ENCODE measurements at regions not wholly inside any gene's neighbourhood (a gene's known extent, or its start where the extent isn't known, plus 50 kb on each side); places are given as distances from the start of the nearest gene placed in this dataset.

DNA sequence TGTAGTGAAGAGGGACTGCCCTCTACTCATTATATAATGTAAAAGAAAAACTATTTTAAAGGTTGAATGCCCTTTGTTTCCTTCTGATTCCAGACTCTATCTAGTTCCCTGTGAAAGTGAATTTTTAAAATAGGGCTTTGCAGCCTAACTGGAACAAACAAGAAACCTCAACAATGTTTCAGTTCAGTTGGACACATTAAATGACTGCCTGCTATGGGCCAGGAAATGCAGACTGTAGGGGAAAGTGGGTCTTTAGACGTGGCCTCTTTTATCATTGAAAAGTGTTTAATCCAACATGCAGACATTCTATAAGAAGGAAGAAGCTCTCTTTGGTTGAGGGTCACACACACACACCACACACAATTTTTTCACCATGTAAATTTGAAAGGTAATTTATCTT, 289.1 kb downstream of the ICE1 start:
- DNase-seq, result no peak

DNA sequence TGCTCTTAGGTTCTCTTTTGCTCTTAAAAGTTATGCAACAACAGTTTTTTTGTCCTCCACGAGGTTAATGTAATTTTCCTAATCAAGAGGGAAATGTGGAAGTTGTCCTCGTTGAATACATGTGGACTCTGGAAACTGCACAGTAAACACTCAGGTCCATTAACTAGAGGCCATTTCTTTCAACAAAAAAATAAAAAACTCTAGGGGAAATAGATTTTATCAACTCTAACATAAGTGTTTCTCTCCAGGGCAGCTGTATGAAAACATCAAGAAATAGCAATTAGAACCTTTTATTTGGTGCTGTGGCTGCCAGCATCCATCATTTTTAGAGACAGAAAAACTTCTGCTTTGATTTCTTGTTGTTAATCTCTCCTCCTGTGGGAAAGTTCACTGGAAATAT, 288.6 kb downstream of the ICE1 start:
- no peak for DNase-seq

DNA sequence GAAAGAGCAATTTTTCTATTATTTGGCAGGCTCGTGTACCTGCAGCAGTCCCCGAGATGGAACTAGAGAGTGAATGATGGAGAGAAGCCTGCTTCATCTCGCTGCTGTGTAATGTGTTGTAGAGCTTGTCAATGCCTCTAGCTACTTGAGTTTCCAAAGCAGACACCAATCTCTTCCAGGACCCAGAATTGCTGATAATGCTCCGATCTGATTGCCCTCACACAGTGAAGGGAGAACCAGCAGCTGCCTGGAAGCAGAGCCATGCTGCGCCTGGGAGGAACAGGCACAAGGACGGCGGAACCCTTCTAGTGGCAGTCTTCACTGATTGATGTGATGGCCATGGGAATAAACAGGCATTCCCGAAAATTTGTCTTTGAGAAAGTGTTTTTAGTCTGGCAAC, 288.0 kb downstream of the ICE1 start:
- no peak for DNase-seq

DNA sequence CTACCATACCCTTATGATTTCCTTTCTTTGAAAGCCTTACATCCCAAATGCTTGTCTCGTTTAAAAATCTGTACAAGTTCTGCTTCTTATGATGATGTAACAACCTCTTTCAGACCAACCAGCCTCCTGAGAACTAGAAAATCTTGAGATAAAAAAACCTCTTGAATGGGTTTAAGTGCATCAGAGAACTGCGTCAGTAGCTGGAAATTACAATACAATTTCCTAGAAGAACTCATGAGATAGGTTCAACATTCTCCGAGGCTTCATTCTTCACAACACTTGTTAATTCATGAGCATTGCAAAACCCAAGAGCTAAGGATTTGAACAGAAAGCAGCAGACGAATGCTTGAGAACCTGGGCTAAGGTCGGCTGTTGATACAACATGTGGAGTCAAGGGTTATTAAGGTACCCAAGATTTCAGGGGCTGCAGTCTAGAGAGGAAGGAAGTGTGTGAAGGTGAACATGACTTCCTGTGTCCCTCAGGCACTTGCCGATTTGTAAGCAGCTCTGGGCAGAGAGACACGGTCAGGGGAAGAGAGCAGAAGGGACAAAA, 286.0 kb downstream of the ICE1 start:
- no peak for DNase-seq

DNA sequence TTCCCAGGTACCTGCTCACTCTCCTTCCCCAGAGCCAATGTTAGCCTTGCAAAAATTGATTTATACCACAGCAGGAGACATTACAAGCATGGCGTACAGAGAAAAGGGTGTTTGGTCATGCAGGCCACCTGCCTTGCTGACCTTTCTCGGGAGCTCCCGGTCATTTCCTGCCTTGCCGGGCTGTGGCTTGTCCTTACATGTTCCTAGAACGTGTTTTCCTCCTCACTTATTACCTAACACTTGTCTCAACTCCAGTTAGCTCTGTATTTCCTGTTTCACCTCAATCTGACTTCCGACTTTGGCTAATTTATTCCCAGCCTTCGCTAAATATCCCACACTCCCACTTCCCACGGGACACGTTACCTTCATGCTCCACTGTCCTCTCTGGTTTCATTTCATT, 282.5 kb downstream of the ICE1 start:
- no peak for DNase-seq

DNA sequence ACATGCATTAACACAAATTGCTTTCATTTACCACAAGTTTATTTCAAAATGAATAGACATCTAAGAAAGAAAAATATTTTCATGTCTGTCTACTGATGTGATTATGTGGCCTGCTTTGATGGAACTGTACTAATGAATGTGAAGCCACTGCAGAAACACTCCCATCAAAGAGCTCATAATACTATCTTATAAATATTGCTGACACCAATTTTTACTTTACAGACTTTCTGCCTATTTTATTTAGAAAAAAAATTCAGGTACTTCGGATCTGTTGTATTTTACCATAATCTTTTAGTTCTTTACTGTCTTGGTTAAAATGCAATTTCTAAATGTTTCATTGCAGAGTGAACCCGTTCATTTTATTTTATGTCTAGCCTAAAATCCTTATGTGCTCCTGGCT, 281.9 kb downstream of the ICE1 start:
- DNase-seq, result no peak

DNA sequence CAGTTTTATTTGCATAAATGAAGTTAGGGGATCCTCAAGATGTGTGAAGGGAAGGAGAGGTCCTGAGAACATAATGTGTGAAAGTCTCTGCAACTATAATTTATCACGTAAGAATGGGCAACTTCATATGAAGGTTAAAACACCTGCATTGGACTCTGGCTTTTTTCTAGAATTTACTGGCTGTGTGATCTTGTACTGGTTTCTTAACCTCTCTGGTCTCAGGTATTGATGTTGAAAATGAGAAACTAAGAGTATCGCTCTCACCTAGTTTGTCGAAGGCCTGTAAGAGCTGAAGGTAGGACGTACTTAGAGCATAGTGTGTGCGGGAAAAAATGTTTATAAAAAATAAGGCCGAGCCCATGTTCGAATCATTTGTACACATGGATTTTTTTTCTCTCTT, 280.5 kb downstream of the ICE1 start:
- no peak for DNase-seq

DNA sequence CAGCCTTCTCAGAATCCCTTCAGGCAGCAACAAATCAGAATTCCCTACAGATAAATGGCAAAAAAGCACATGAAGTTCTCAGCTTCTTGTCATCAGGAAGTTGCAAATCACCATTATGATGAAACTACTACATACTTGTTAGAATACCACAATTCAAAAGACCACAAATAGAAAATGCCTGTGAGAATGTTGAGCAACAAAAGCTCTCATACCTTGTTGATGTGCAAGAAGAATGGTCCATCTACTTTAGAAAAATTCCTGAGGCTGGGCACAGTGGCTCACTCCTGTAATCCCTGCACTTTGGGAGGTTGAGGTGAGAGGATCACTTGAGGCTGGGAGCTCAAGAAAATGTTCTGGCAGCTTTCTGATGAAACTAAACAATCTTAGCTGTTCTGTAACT, 278.1 kb downstream of the ICE1 start:
- DNase-seq, result no peak

DNA sequence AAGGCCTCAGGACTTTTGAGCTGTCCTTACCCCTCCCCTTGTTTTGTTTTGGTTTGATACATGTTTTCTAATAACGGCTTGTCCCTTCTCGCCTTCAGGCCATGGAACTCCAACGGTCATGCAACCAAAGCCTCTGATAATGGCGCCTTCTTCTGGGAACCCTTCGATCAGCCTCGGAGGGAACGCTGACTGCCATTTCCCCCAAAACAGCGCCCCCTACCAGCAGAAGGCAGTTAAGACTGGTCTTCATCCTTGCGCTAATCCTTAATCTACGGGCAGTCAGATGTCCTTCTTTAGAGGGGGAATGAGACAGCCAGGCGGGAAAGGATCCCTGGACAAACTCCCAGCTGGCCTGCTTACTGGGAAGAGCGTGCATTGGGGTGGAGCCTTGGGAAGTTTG, 276.6 kb downstream of the ICE1 start:
- DNase-seq, result no peak

DNA sequence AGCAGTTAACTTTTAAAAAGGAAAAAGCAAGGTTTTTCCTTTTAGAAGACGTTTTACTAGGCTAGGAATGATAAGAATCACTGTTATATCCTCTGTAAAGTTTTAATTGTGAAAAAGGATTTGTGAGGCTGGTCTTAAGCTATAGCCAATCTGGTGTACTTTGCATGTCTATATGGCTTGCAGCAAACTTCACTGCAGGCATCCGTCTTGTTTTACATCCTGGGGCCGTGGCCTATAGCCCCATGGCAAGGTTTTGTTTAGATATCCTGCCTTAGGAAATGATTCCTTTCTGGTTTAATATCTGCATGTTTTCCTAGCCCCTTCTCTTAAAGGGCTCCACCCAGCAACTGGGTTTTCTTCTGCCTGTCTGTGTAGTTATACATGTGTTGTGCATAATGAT, 272.8 kb downstream of the ICE1 start:
- no peak for DNase-seq

DNA sequence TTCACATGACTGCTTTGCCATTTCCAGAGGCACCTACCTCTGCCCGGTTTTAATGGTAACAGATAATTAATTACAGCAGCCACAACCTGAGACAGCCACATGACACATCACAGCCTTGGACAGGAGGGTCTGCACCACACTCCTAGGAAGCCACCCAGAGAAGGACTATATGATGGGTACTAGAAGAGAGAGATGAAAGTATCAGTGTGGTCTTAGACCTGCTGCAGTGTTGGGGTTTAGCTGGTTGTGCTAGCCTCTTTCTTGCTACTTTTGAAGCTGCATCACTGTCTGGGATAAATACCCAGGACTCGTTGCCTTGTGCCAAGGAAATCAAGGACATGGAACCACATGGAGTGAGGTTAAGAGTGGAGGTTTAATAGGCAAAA, 266.4 kb downstream of the ICE1 start:
- no peak for DNase-seq

DNA sequence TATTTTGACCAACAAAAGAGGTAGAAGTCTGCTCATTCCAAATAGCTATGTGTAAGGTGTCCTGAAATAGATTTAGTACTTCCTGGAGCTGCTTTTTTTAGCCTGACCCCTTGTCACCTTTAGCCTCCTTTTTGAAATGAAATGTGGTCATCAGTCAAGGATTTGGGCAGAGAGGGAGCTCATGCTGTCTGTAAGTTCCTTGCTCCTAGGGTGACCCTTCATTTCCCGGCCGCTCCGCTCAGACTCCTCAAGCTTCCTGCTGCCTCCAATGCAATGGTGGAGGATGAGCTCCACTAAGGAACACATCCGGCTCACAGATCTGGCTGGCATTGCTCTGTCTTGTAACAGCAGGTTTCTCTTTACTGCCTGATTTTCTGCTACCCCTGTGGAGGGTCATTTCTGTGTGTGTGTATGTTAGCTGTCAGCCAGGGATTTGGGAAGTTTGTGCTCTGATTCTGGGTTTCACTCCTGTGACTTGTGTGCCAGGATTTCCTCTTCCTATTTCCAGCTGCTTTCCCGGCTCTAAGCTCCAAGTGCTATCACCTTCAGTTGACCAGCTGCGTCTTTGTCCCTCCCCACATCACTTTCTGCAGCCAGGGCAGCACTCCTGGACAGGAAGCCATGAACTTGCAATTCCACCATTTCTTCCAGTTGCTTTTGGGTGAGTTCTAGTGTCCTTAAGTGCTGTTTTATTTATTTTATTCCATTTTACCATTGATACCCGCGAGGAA, 265.9 kb downstream of the ICE1 start:
- DNase-seq, result no peak

DNA sequence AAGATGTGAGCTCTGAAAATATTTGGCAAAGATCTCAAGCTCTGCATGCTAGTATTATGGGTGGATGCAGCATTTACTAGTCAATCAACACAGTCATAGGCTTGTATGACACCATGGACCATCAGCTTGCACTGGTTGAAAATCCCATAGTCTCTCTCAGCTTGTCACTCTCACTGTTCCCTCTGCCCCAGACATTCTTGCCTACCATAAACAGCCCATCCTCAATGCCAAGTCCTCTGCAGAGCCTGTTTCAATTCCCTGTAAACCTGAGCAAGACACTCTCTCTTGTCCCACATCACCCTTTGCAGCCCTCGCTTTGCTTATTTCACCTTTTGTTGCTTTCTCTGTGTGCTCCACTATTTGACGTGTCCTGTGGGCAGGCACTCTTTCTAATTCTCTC, 264.6 kb downstream of the ICE1 start:
- no peak for DNase-seq

DNA sequence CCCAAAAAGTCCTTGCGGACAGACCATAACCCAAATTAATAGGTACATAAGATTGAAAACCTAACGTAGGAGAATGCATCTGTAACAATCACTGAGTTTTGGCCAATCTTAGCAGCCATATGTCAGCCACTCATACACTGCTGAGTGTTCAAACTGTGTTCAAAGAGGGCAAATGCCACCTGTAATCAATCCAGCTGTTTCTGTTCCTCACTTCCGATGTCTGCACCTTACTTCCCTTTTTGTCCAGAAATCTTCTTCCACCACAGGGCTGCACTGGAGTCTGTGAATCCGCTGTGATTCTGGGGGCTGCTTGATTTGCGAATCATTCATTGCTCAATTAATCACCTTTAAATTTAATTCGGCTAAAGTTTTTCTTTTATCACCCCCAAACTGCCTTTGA, 263.9 kb downstream of the ICE1 start:
- no peak for DNase-seq

DNA sequence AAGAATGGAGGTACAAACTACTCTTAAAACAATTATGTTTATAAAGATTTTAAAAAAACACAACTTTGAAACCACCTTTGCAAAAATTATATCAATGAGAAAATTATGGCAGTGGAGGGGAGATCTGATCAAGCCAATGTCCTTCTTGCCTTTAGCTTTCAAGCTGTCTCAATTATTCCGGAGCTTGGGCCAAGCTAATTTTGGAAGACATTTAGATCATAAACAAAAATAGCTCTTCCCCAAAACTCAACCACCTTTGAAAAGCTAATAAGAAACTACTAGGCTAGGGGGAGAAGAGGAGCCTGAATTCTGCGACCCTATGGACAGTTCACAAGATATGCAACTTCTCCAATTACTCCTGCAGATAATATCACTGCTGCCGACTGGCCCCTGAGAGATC, 263.3 kb downstream of the ICE1 start:
- DNase-seq, result no peak

DNA sequence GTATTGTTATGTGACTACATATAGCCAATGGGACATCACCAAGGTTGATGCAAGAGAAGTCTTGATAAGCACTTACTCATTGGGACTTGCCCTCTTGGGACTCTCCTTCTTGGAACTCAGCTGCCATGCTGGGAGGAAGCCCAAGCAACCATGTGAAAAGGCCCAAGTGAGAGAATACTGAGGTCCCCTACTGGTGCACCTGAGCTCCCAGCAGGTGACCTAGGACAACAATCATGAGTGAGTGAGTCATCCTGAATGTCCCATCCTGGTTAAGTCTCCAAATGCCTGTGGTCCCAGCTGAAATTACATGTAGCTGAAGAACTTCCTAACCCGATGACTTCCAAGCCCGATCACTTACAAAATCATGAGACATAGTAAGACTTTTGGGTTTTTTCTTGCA, 260.7 kb downstream of the ICE1 start:
- no peak for DNase-seq

DNA sequence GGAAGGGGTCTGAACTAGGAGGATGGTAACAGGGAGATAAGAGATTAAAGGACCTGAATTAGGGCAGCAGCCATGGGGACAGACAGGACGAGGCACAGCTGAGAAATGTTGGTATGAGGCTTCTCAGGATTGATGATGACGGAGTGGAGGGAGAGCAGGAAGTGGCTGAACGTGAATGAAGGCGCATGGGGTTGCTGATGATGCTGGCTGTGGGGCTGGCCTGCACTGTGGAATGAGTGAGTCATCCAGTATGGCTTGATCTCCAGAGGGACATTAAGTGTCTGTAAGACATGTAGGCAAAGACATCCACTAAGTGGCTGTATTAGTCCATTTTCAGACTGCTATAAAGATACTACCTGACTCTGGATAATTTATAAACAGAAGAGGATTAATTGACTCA, 256.4 kb downstream of the ICE1 start:
- no peak for DNase-seq

DNA sequence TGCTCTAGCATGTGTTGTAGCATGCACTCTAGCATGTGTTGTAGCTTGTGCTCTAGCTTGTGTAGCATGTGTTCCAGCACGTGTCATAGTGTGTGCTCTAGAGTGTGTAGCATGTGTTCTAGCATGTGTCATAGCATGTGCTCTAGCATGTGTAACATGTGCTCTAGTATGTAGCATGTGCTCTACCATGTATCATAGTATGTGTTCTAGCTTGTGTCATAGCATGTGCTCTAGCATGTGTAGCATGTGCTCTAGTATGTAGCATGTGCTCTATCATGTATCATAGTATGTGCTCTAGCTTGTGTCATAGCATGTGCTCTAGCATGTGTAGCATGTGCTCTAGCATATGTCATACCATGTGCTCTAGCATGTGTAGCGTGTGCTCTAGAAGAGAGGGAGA, 255.3 kb downstream of the ICE1 start:
- DNase-seq, result no peak

DNA sequence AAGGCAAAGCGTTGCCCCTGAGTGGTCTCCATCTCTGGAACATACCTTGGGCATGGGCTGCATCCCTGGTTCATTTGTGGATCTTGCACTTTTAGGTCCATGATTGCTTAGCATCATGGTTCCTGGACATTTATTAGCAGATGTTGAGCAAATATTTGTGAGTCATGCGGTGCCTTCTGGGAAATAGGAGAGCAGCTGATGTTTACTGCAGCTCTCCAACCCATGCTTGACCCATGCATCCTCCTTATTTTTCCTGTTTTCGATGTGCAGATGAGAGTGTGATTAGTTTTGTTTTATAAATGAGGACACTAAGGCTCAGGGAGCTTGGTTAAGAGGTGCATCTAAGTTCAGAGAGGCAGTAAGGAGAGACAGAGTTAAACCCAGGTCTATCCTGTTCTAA, 253.7 kb downstream of the ICE1 start:
- DNase-seq, result no peak

DNA sequence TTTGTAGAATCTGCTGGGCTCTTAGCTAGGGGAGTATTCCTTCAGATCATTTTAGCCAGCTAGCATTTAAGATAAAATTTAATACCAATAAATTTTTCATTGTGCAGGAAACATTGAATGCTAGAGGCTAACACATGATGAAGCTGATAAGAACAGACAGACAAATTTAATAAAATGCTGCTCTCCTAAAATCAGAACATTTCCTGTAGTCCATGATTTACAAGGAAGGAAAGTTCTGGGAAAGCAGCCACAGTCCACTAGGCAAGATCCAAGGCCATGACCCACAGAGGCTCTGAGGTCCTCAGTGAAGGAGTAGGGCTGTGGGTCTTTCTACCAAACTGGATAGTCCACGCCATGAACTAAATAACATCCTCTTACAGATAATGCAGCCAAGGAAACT, 253.0 kb downstream of the ICE1 start:
- no peak for DNase-seq

DNA sequence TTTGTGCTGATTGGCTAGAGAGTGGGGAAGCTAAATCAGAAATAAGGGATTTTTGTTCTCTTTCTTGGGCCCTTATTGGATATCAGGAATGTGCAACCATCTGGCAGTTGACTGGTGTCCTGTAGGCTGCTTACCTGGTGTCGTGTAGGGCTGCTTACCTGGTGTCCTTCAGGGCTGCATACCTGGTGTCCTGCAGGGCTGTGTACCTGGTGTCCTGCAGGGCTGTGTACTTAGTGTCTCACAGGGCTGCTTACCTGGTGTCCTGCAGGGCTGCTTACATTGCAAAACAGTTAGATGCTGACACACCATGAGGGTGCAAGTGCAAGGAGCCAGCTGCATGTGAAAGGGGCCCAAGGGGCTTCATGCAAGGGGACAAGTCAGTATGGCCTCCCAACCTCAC, 249.3 kb downstream of the ICE1 start:
- DNase-seq, result no peak

DNA sequence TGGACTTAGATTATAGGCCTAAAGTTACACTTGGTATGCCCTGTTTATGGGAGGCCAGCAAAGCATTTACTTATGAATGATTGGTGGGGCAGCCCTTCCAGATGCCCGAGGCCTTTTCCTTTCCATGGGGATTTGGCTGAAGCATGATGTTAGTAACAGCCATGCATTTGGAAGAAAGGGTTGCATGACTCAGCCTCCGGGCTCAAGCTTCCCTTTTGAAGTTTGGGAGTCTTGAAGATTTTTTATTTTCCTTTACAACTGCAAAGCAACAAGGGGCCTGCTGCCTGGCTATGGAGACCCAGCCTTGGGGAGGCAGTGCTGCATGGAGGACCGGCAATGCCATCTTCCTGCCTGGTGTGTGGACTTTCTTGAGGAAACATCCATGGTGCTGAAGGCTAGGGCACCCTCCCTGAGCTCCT, 244.7 kb downstream of the ICE1 start:
- no peak for DNase-seq

DNA sequence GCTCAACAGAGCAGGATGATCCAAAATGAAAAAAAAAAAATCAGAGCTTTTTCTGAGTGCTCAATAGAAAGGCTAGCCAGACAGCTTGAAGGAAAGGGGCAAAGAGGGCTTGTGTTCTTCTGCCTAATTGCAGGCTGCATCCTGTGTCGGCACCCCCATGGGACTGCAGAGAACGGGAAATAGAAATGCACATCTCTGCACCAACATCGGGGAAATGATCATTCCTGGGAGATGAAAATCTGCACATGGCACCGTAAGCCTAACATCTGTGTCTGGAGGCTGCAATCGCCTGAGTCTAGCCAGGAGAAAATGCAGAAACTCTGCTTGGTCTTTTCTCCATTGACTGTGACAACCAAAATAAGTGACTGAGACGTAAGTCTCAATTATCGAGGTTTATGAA, 243.9 kb downstream of the ICE1 start:
- DNase-seq, result no peak

DNA sequence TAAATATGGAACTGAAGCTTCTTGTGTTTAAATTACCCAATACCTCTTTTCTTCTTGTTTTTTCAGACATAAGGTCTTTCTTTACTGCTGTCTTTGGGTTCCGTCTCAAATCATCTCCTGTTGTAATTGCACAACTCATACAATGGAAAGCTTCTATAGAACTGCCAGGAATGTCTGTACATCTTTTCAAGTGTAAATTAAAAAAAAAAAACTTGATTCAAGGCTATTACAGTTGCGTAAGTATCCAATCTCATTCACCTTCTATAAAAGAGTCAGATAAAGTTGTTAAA, 243.5 kb downstream of the ICE1 start:
- DNase-seq, result no peak

DNA sequence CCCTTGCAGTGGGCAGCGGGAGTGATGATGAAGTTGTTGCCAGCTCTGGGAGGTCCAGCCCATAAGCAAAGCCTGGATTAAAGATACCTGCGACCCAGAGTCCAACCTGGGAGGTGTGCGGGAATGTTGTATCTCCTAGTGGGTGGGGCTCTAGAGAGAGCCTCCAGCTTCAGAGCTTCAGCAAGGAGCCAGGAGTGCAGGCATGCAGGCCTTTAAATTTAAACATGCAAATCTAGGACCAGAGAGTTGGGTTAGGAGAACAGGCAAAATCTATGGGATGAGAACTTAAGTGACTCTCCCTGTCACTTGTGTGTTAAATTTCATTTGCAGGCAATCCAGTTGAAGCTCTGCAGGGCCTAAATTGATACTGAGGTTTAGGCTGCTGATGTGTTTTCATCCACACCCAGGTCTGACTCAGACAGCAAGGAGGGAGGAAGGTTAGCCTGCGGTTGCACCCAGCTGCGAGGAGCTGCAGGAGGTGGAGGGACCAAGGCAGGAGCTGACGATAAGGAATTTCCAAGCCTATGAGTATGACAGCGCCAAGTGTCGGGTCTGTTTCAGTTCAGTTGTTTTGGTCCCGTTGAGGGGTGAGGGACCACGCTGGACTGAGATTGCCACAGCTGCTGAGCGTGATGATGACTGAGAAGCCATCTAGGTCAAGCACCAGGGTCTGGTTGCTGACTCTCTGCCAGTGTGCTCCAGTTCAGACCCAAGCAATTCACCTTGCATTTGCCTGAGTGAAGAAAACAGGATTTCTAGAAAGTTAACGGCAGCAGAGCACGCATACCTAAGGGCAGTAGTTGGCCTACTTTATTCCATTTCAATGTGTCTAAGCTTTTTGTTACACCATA, 243.0 kb downstream of the ICE1 start:
- no peak for DNase-seq
